HUES48 (cell line): ENCODE measurements at regions not wholly inside any gene's neighbourhood (a gene's known extent, or its start where the extent isn't known, plus 50 kb on each side); places are given as distances from the start of the nearest gene placed in this dataset.
A peak's percentile ranks its signal among the peaks of the same experiment; 100 is the strongest.

Experiments used
- H3K27ac ChIP-seq: one replicate; pipeline ENCODE4 v1.7.0; 2013; ENCODE audit warnings: low read depth, low read length, inconsistent platforms
- H3K27me3 ChIP-seq: 2 replicates; pipeline ENCODE4 v1.6.1; 2013; ENCODE audit warnings: mild to moderate bottlenecking, low read length; ENCODE audit not compliant: control insufficient read depth, insufficient read depth
- H3K36me3 ChIP-seq: 2 replicates; pipeline ENCODE4 v1.6.1; 2013; ENCODE audit warnings: low read length; ENCODE audit not compliant: control insufficient read depth, insufficient read depth
- H3K4me1 ChIP-seq: 2 replicates; pipeline ENCODE4 v1.6.1; 2013; ENCODE audit warnings: mild to moderate bottlenecking, low read length; ENCODE audit not compliant: control insufficient read depth, insufficient read depth
- H3K4me3 ChIP-seq: 2 replicates; pipeline ENCODE4 v1.5.1; 2013; ENCODE audit warnings: mild to moderate bottlenecking, low read depth, low read length
- H3K9ac ChIP-seq: 2 replicates; pipeline ENCODE4 v1.6.1; 2013; ENCODE audit warnings: mild to moderate bottlenecking, low read depth, low read length, moderate library complexity
- H3K9me3 ChIP-seq: 2 replicates; pipeline ENCODE4 v1.6.1; 2013; ENCODE audit warnings: low read length; ENCODE audit not compliant: control insufficient read depth, insufficient read depth

DNA sequence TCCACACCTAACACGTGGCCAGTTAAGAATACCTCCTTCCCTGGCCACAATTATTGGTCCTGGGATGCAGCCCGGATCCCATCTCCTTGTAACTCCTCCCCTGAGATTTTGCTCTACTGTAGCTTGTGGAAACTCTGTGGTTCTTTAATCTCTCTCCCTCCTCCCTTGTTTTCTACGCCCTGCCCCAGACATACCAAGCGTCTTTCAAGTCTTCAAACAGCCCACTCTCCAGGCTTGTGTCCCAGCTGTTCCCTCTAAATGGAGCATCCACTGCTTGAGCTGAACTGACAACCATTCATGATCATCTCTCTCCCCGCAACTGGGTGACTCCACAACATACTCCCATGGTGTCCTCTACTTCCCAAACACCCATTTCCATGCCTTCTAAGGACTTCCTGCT lies 111.6 kb downstream of the SIPA1L2 start:
- Histone ChIP-seq H3K4me3 (no peak overlapping the region), H3K4me1 (peaks cover 6% of the 10 kb centered on the region), H3K27me3 (no peaks in the 10 kb centered on the region), H3K9ac (no peak overlapping the region), H3K36me3 (no peaks in the 10 kb centered on the region), H3K27ac (no peak overlapping the region), H3K9me3 (no peaks in the 10 kb centered on the region)

DNA sequence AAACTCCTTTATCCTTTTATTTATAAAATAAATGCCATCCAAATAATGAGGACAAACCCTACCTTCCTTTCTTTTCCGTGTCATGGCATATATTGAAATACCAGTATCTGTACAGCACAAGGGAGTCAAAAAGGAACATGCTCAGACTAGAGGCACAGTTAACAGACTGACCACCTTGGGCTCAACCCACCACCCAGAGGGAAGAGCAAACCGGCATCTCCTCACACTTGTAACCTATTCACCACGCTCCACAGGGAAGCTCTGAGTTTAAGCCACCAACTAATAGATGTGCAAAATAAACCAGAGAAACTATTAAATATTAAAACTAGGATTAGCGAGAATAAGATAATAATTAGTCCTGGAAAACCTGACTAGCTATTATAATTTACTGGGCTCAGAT lies 112.7 kb downstream of the SIPA1L2 start:
- no peak overlapping the region for H3K4me3 ChIP-seq
- H3K27ac ChIP-seq = no peak overlapping the region
- H3K4me1 ChIP-seq = peaks cover 6% of the 10 kb centered on the region
- no peaks in the 10 kb centered on the region for H3K27me3 ChIP-seq
- H3K9ac ChIP-seq = no peak overlapping the region
- no peaks in the 10 kb centered on the region for H3K9me3 ChIP-seq
- no peaks in the 10 kb centered on the region for H3K36me3 ChIP-seq

DNA sequence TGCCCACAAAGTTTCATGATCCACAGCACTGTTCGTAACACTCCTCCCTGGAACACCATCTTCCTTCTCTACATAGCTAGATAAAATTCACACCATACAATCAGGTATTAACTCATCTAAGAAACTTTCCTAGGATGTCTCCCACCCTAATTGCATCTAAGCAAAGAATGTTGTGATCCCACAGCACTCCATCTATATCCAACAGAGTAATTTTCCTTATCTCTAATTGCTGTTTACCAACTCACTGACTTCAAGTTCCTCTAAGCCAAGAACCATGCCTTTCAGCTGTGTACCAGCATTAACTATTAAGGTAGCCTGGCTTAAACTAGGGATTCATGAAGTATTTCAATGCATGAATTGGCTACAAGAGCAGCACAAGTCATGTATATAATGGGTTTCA lies 114.2 kb downstream of the SIPA1L2 start:
- Histone ChIP-seq H3K36me3 (no peaks in the 10 kb centered on the region), H3K4me3 (no peak overlapping the region), H3K9me3 (no peaks in the 10 kb centered on the region), H3K27ac (no peak overlapping the region), H3K4me1 (peaks cover 10% of the 10 kb centered on the region), H3K9ac (no peak overlapping the region), H3K27me3 (no peaks in the 10 kb centered on the region)

DNA sequence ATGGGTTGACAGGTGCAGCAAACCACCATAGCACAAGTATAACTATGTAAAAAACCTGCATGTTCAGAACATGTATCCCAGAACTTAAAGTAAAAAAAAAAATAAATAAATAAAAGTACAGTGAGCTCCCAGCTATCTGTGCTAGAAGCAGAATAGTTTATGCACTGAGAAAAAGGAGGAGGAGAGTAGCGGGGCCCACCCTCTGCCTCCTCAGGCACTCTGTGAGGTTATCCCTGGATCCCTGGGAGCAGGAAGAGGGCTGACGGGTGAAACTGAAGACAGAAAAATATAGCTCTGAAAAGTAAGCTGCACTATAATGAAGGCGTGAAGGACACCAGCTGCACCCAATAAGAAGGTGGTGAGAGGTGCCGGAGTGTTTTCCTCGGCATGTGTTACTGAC lies 117.2 kb downstream of the SIPA1L2 start:
- no peak overlapping the region for H3K4me3 ChIP-seq
- peaks cover 24% of the 10 kb centered on the region for H3K4me1 ChIP-seq
- no peak overlapping the region for H3K9ac ChIP-seq
- no peaks in the 10 kb centered on the region for H3K9me3 ChIP-seq
- no peaks in the 10 kb centered on the region for H3K27me3 ChIP-seq
- H3K27ac ChIP-seq = no peak overlapping the region
- no peaks in the 10 kb centered on the region for H3K36me3 ChIP-seq

DNA sequence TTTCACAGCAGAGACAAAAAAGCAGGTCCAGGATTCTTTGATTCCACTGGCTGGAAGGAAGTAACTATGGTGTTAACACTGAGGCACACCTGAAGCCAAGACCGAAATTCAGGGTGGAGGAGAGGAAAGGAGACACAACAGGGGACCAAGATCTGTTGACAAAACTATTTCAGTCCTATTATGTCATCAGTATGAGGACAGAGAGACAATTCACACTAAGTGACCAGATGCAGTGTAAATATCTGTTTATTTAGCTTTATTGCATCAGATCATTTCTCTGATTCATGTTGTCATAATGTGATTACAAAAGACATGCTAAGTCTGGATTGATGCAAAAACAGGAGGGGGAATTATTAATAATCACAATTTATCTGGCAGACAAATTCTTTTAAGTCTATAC lies 118.8 kb downstream of the SIPA1L2 start:
- Histone ChIP-seq H3K36me3 (no peaks in the 10 kb centered on the region), H3K27ac (no peak overlapping the region), H3K4me1 (peaks cover 22% of the 10 kb centered on the region), H3K27me3 (no peaks in the 10 kb centered on the region), H3K9me3 (no peaks in the 10 kb centered on the region), H3K9ac (no peak overlapping the region), H3K4me3 (no peak overlapping the region)

DNA sequence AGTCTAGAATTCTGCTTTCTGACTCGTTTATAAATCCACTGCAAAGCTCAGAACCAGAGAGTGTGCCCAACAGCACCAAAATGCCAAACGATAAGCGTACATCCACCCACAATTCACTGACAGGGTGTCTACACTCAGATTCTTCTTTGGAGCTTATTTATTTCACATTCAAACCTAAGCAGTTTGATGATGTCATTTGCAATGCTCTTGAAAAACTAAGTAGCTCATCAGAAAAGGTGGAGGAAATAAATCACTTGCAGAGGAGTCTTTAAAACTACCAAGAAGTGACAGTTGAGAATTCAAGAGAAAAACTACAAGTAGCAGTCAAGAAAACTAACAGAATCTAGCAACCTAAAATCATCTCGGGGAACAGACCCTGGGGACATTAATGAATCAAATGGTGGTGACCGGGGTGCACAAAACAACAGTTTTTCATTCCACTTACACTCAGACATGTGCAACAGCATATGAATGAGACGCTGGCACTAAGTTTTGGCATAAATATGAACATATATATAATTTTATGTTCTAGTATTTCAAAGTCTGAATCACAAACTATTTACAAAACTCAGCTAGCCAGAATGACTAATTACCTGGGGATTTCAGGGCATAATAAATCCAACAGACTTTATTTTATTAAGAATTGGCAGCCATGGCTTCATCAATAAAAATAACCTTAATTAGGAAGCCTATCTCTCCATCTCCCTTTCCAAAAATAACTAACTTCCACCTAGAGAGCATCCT lies 119.4 kb downstream of the SIPA1L2 start:
- Histone ChIP-seq H3K27me3 (no peaks in the 10 kb centered on the region), H3K9ac (no peak overlapping the region), H3K27ac (no peak overlapping the region), H3K36me3 (no peaks in the 10 kb centered on the region), H3K4me1 (peaks cover 22% of the 10 kb centered on the region), H3K9me3 (no peaks in the 10 kb centered on the region), H3K4me3 (no peak overlapping the region)

DNA sequence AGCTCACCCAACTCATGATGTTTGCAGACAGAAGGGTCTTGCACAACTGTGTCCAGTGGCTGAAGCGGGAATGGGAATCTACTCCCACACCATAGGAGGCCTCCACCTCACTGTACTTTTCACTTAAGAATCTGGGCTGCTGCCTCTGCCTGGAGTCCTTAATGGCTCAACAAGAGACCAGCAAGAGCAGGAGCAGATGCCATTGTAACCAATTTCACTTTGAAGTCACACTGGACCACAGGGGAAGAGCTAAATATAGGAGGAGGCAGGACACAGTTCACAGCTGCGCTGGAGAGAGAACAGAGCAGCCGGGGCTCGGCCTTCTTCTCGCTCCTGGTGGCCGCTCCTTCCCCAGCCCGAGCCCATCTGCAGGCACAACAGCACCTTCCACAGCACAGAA lies 120.4 kb downstream of the SIPA1L2 start:
- no peaks in the 10 kb centered on the region for H3K36me3 ChIP-seq
- no peak overlapping the region for H3K27ac ChIP-seq
- H3K9me3 ChIP-seq = no peaks in the 10 kb centered on the region
- no peak overlapping the region for H3K4me3 ChIP-seq
- peaks cover 22% of the 10 kb centered on the region for H3K4me1 ChIP-seq
- H3K9ac ChIP-seq = no peak overlapping the region
- no peaks in the 10 kb centered on the region for H3K27me3 ChIP-seq

DNA sequence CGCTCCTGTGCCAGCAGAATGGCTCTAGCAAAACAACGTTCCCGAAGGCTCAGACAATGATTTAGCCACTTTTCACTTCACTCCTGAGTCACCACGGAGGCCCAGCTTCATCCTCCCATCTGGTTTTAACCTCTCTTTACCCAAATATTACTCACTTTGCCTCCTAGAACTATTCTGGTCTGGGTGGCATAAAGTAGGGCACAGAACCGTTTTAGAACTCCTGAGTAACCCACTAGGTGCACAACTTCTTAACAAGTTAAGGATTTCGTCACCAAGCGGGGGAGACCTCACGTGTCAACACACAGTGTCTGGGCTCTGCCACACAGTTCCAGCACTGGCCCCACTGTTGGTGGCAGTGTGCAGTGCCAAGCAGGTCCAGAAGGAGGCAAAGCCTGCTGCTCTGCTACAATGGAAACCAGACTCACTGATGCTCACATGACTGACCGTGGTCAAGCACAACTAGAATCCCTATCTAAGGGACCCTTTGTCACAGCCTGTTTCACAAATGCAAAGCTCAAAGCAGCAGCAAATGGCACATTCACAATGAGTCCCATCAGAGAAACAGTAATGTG lies 121.7 kb downstream of the SIPA1L2 start:
- Histone ChIP-seq H3K9ac (no peak overlapping the region), H3K36me3 (no peaks in the 10 kb centered on the region), H3K9me3 (no peaks in the 10 kb centered on the region), H3K4me3 (no peak overlapping the region), H3K27me3 (no peaks in the 10 kb centered on the region), H3K27ac (peak overlapping the region; percentile 27), H3K4me1 (peaks cover 22% of the 10 kb centered on the region)

DNA sequence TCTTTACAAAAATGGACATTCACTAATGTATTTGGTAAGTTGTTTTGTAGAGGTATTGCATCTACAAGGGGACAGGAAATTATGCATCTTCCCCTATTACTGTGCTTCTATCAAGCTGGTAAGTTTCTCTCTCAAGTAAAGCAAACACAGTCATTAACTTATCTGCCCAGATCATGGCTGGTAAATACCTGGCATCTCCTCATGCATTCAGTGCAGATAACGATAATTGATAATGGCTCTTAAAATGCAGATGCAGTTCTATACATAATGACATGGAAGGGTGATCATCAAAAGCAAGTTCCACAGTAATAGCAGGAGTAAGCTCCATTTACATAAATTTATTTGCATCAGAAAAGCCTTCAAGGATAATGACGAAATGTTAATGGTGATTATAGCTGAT lies 122.4 kb downstream of the SIPA1L2 start:
- Histone ChIP-seq H3K27ac (no peak overlapping the region), H3K9ac (no peak overlapping the region), H3K27me3 (no peaks in the 10 kb centered on the region), H3K9me3 (no peaks in the 10 kb centered on the region), H3K36me3 (no peaks in the 10 kb centered on the region), H3K4me1 (peaks cover 29% of the 10 kb centered on the region), H3K4me3 (no peak overlapping the region)

DNA sequence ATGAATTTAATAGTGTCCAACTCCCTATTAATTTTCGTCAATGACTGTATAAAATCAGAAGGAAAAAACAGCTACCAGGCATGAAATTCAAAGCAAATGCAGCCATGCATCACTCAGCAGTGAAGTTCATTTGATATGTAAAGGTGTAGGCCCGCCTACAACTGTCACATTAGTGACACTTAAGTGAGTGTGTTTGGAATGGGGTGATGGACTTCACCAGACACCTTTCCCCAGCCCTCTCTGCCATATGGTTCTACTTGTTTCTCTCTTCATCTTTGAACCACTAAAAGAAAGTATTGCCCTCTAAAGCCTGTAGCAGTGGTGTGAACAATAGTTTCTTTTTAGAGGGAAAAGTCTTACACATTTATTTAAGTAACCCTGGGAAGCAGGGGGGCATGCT lies 124.0 kb downstream of the SIPA1L2 start:
- no peak overlapping the region for H3K4me3 ChIP-seq
- H3K9ac ChIP-seq = no peak overlapping the region
- H3K4me1 ChIP-seq = peaks cover 28% of the 10 kb centered on the region
- no peaks in the 10 kb centered on the region for H3K9me3 ChIP-seq
- H3K36me3 ChIP-seq = no peaks in the 10 kb centered on the region
- H3K27me3 ChIP-seq = no peaks in the 10 kb centered on the region
- H3K27ac ChIP-seq = no peak overlapping the region

DNA sequence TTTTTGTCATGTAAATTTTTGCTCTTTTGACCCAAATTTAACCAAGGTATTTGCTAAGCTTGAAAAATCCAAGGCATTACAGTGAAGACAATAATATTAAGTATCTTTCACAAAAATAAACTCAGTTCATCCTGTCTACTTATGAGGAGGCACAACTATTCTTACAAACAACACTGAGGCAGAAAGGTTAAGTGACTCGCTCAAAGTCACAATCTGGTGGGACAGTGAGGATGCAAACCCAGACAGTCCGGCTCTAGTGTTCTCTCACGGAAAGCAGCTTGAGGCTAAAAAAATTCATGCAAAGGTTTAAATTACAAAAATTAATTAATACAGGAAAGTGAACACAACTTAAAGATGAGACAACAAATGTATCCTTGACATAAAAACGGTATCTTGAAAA lies 125.3 kb downstream of the SIPA1L2 start:
- Histone ChIP-seq H3K27me3 (no peaks in the 10 kb centered on the region), H3K27ac (no peak overlapping the region), H3K36me3 (no peaks in the 10 kb centered on the region), H3K4me1 (peaks cover 24% of the 10 kb centered on the region), H3K9ac (no peak overlapping the region), H3K9me3 (no peaks in the 10 kb centered on the region), H3K4me3 (no peak overlapping the region)
